ENCODE measurements at regions not wholly inside any gene's neighbourhood (a gene's known extent, or its start where the extent isn't known, plus 50 kb on each side); places are given as distances from the start of the nearest gene placed in this dataset.

- TF ChIP-seq EP300 (IDR thresholded peaks at IDR 0.05) = no peak
- TF ChIP-seq CTCF (IDR thresholded peaks at IDR 0.05) = no peak
Observed at GRCh38 chr13:23506071-23506806, 64.0 kb upstream of the TNFRSF19 start.

Measured in suprapubic skin (tissue), 3 donors.